PC-9 (cell line): ENCODE measurements at regions not wholly inside any gene's neighbourhood (a gene's known extent, or its start where the extent isn't known, plus 50 kb on each side); places are given as distances from the start of the nearest gene placed in this dataset.

Source experiments
- CTCF ChIP-seq: fragments of 200-600 bp; sonication (generic); conservative IDR thresholded peaks from 2 replicates; pipeline ENCODE4 v1.6.1; 2017; ENCODE audit warnings: mixed run types, antibody characterized with exemption, mild to moderate bottlenecking, moderate library complexity
- EZH2 ChIP-seq: fragments of 200-600 bp; sonication (generic); IDR thresholded peaks from 2 replicates; pipeline ENCODE4 v1.8.0; 2017; ENCODE audit warnings: antibody characterized with exemption, low read depth

GRCh38 chr6:12595161-12595811 is 121.3 kb upstream of the PHACTR1 start:
- TF ChIP-seq CTCF, result no peak
- no peak for TF ChIP-seq EZH2
